Panc1 (cell line): ENCODE measurements at regions not wholly inside any gene's neighbourhood (a gene's known extent, or its start where the extent isn't known, plus 50 kb on each side); places are given as distances from the start of the nearest gene placed in this dataset.

Source experiments
- ATAC-seq: fragments of 200-7000 bp; cut with Tn5 transposase; 2 replicates; pipeline ENCODE4 v1.9.1; 2020; ENCODE audit warnings: mild to moderate bottlenecking, moderate library complexity
- BruUV-seq: library from RNA; stranded (reverse); fragments of 400-500 nt; replicated peaks from 2 replicates; lab custom pipeline; 2021; lab: Mats Ljungman, UMichigan
- CTCF ChIA-PET: fragments of 300-600 bp; sonication (Branson Sonifier 250); formaldehyde crosslinking; loops from one replicate; lab custom pipeline; 2022; ENCODE audit warnings: antibody characterized with exemption; lab: Charles Lee
- POLR2A ChIA-PET: fragments of 300-600 bp; sonication (Branson Sonifier 250); formaldehyde crosslinking; loops from one replicate; lab custom pipeline; 2022; ENCODE audit warnings: antibody characterized with exemption; lab: Charles Lee
- DNase-seq: peaks from one replicate; pipeline ENCODE4 v3.0.0-alpha.2; 2010; ENCODE audit warnings: low read depth, low spot score
- H3K27ac ChIP-seq: 2 replicates; pipeline ENCODE4 v1.5.1; 2011; ENCODE audit warnings: mild to moderate bottlenecking, low read length, inconsistent platforms
- H3K27me3 ChIP-seq: fragments of 200-500 bp; sonication (Bioruptor generic); 2 replicates; pipeline ENCODE4 v1.6.0; 2014; ENCODE audit warnings: low read length, inconsistent platforms; ENCODE audit not compliant: control insufficient read depth, insufficient read depth
- H3K36me3 ChIP-seq: fragments of 200-500 bp; sonication (Bioruptor generic); 2 replicates; pipeline ENCODE4 v1.5.1; 2014; ENCODE audit warnings: inconsistent platforms, mild to moderate bottlenecking, low read length, moderate library complexity; ENCODE audit not compliant: control insufficient read depth, insufficient read depth
- H3K4me1 ChIP-seq: 2 replicates; pipeline ENCODE4 v1.5.1; 2011; ENCODE audit warnings: inconsistent platforms, mild to moderate bottlenecking, low read length, moderate library complexity; ENCODE audit not compliant: control insufficient read depth, insufficient read depth
- H3K4me3 ChIP-seq, 2 experiments: 2 replicates each; pipeline ENCODE4 v1.5.1; 2011 to 2012; ENCODE audit warnings: low read depth in 2 of 2, low read length in 2 of 2, mild to moderate bottlenecking in 2 of 2, inconsistent platforms in 1 of 2, moderate library complexity in 1 of 2
- H3K9me3 ChIP-seq: fragments of 200-500 bp; sonication (Bioruptor generic); 2 replicates; pipeline ENCODE4 v1.5.1; 2014; ENCODE audit warnings: low read depth, mild to moderate bottlenecking, inconsistent platforms, low read length, moderate library complexity; ENCODE audit not compliant: control insufficient read depth, insufficient read depth
- POLR2AphosphoS5 ChIP-seq: IDR thresholded peaks from 2 replicates; pipeline ENCODE4 v1.6.1; 2012; ENCODE audit warnings: mild to moderate bottlenecking, low read depth, low read length, moderate library complexity
- SIN3A ChIP-seq: IDR thresholded peaks from 2 replicates; pipeline ENCODE4 v1.6.1; 2012; ENCODE audit warnings: low read depth, mild to moderate bottlenecking, low read length, moderate library complexity, borderline replicate concordance; ENCODE audit not compliant: insufficient read depth
- TCF7L2 ChIP-seq: IDR thresholded peaks from 2 replicates; pipeline ENCODE4 v1.6.1; 2011; ENCODE audit warnings: mild to moderate bottlenecking, low read depth, low read length, inconsistent platforms
- in situ Hi-C: cut with HindIII; loops from 2 replicates; pipeline ENCODE4 v1.10.0; 2016; ENCODE audit warnings: low sequenced_read_pairs, low pct_unique_long_range_greater_than_20kb
- intact Hi-C: fragments of 100-400 bp; cut with micrococcal nuclease; formaldehyde crosslinking; loops from one replicate; pipeline ENCODE4 v1.10.0; 2022; ENCODE audit not compliant: unreplicated experiment
- TF ChIP-seq, protein P1 (sequence below): fragments of 450-650 bp; IDR thresholded peaks from 2 replicates; pipeline ENCODE4 v1.5.1; 2017; ENCODE audit warnings: mild to moderate bottlenecking
- TF ChIP-seq, protein P2 (sequence below), 2 experiments: IDR thresholded peaks; 2 replicates each; pipeline ENCODE4 v1.6.1; 2011 to 2012; ENCODE audit warnings: low read depth in 2 of 2, control low read depth in 1 of 2, low read length in 1 of 2, mild to moderate bottlenecking in 1 of 2, moderate library complexity in 1 of 2; ENCODE audit not compliant: insufficient read depth in 1 of 2

DNA sequence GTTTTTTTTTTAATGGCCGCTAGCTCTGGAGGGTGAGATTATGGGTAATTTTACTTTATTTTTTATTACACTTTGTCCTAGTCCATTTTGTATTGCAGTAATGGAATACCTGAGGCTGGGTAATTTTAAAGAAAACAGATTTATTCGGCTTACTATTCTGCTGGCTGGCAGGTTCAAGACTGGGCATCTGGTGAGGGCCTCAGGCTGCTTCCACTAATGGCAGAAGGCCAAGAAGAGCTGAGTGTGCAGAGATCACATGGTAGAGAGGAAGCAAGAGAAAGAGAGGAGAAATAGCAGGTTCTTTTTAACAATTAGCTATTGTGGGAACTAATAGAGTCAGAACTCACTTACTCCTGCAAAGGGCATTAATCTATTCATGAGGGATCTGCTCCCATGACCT lies 52.4 kb upstream of the ARHGAP28 start:
- TF ChIP-seq, protein P1, sequence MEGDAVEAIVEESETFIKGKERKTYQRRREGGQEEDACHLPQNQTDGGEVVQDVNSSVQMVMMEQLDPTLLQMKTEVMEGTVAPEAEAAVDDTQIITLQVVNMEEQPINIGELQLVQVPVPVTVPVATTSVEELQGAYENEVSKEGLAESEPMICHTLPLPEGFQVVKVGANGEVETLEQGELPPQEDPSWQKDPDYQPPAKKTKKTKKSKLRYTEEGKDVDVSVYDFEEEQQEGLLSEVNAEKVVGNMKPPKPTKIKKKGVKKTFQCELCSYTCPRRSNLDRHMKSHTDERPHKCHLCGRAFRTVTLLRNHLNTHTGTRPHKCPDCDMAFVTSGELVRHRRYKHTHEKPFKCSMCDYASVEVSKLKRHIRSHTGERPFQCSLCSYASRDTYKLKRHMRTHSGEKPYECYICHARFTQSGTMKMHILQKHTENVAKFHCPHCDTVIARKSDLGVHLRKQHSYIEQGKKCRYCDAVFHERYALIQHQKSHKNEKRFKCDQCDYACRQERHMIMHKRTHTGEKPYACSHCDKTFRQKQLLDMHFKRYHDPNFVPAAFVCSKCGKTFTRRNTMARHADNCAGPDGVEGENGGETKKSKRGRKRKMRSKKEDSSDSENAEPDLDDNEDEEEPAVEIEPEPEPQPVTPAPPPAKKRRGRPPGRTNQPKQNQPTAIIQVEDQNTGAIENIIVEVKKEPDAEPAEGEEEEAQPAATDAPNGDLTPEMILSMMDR, result no peak
- TF ChIP-seq, protein P2, sequence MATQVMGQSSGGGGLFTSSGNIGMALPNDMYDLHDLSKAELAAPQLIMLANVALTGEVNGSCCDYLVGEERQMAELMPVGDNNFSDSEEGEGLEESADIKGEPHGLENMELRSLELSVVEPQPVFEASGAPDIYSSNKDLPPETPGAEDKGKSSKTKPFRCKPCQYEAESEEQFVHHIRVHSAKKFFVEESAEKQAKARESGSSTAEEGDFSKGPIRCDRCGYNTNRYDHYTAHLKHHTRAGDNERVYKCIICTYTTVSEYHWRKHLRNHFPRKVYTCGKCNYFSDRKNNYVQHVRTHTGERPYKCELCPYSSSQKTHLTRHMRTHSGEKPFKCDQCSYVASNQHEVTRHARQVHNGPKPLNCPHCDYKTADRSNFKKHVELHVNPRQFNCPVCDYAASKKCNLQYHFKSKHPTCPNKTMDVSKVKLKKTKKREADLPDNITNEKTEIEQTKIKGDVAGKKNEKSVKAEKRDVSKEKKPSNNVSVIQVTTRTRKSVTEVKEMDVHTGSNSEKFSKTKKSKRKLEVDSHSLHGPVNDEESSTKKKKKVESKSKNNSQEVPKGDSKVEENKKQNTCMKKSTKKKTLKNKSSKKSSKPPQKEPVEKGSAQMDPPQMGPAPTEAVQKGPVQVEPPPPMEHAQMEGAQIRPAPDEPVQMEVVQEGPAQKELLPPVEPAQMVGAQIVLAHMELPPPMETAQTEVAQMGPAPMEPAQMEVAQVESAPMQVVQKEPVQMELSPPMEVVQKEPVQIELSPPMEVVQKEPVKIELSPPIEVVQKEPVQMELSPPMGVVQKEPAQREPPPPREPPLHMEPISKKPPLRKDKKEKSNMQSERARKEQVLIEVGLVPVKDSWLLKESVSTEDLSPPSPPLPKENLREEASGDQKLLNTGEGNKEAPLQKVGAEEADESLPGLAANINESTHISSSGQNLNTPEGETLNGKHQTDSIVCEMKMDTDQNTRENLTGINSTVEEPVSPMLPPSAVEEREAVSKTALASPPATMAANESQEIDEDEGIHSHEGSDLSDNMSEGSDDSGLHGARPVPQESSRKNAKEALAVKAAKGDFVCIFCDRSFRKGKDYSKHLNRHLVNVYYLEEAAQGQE (IDR thresholded peaks at IDR 0.05; ENCODE audit: insufficient read depth in 1 of 2, low read depth in 2 of 2, low read length in 1 of 2), result no peak
- TF ChIP-seq POLR2AphosphoS5 (no peak), TCF7L2 (no peak), SIN3A (no peak)
- BruUV-seq, result no TSS peak
- no peaks in the 10 kb centered on the region for H3K36me3 ChIP-seq
- intact Hi-C loops, result no loop called here
- CTCF ChIA-PET, result no interaction called here
- no peak overlapping the region for H3K27ac ChIP-seq
- H3K4me3 ChIP-seq, result no peak overlapping the region
- DNase-seq, result no peak
- POLR2A ChIA-PET, result no interaction called here
- no peak for ATAC-seq
- no peaks in the 10 kb centered on the region for H3K4me1 ChIP-seq
- in situ Hi-C loops, result no loop called here
- H3K27me3 ChIP-seq, result no peaks in the 10 kb centered on the region
- H3K9me3 ChIP-seq, result no peaks in the 10 kb centered on the region

DNA sequence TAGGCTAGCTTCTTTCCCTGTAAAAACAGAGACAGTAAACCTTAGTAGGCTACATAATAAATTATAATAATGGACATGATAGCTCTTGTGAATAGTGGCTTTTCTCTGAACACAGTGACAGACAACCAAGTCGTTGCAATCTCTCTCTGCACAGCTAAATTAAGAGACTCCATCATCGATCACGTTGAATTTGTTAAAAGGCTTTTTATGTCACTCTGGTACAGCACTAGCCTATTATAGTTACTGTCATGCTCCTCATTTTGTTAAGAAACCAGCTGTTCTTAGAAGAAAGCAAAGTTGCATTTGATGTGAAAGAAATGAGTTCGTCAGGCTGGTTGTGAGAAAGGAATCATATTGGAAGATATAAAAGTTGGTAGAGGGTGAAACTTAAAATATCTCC lies 50.3 kb upstream of the ARHGAP28 start:
- H3K27me3 ChIP-seq, result no peaks in the 10 kb centered on the region
- H3K27ac ChIP-seq, result no peak overlapping the region
- TF ChIP-seq TCF7L2 (no peak), SIN3A (no peak), POLR2AphosphoS5 (no peak)
- TF ChIP-seq, protein P1, result no peak
- TF ChIP-seq, protein P2 (IDR thresholded peaks at IDR 0.05; ENCODE audit: insufficient read depth in 1 of 2, low read depth in 2 of 2, low read length in 1 of 2), result no peak
- no peak overlapping the region for H3K4me3 ChIP-seq
- ATAC-seq (no peak), DNase-seq (no peak)
- no TSS peak for BruUV-seq
- ChIA-PET CTCF (no interaction called here), POLR2A (no interaction called here)
- in situ Hi-C loops, result no loop called here
- no peaks in the 10 kb centered on the region for H3K4me1 ChIP-seq
- no peaks in the 10 kb centered on the region for H3K36me3 ChIP-seq
- no peaks in the 10 kb centered on the region for H3K9me3 ChIP-seq
- intact Hi-C loops, result no loop called here
